Right kidney (tissue), 1 donor: ENCODE measurements at regions not wholly inside any gene's neighbourhood (a gene's known extent, or its start where the extent isn't known, plus 50 kb on each side); places are given as distances from the start of the nearest gene placed in this dataset.

Experiments used
- DNase-seq: peaks from one replicate; pipeline ENCODE4 v3.0.0-alpha.2; 2016

DNA sequence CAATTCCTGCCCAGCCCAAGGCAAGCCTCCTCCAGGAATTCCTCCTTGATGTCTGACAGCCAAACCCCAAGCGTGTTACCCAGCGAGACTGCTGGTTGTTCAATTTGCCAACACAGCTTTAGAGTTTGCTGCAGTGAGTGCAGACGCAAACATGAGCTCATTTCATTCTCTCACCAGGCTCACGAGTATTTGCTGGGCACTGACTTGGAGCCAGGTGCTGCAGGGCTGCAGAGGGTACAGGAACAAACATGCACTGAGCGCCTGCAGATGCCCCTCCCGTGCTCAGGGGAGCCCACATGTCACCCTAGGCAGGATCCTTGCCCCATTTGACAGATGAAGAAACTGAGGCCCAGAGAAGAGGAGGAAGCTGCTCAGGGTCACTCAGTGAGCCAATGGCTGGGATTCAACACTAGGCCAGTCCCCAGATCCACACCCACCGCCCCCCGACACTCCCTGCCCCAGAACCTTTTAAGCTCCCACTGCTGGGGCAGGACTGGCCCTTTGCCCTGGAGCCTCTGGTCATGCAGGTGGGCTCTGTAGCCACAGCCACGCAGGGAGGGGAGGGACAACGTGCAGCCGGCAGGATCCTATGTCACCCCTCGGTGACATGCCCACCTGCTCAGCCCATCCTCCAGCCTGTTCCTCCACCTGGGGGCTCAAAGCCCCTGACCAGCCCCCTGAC is 363.7 kb downstream of the MATN1 start:
- no peak for DNase-seq

DNA sequence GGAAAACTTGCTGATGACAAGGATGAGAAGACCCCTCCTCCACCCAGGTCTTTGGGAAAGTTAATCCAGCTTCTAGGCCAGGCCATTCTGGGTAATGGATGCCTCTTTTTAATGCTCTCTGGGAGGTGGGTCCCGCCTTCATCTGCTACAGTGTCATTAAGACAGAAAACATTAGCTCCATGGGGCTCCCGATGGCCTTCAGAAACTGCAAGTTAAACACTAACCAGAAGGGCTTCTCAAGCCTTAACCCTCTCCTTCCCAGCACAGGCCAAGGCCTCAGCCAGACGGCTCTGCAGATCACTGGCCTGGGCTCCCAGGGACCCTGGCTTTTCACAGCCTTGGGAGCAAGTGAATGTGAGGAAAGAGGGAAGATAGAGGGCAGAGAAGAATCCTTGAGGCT is 364.9 kb downstream of the MATN1 start:
- no peak for DNase-seq

DNA sequence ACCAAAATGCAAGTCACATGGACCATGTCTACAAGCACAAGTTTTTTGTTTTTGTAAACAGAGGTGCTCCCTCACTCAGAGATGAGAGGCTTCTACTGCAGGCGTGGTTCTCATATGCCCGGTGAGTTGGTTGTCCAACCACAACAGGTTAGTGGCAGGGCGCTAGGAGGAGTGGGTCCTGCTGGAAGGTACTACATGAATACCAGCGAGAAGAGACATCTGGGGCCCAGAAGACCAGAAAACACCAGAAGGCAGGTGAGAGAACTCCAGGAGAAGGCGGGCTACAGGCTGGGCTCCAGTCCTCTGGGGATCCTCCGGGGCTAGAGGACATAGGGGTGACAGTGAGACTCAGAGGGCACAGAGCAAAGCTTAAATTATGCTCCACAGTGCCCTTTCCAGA is 366.5 kb downstream of the MATN1 start:
- DNase-seq = no peak

DNA sequence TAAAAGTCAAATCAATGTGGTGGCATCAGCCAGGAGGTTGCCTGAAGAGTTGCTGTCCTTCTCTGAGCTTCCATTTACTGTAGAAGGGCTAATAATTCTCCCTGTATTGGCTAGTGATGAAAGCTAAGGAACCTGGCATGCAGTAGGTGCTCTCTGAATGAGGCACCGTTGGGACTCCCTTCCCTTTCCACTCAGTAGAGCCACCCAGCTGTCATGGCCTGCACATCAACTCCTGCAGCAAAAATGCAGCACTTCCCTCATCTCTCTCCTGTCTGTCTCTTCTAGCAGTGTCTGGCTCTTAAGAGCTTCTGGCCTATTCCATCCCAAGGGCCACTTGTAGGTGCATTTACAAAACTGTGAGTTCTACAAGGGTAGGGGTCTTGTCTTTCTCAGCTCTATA is 369.0 kb downstream of the MATN1 start:
- DNase-seq = no peak

DNA sequence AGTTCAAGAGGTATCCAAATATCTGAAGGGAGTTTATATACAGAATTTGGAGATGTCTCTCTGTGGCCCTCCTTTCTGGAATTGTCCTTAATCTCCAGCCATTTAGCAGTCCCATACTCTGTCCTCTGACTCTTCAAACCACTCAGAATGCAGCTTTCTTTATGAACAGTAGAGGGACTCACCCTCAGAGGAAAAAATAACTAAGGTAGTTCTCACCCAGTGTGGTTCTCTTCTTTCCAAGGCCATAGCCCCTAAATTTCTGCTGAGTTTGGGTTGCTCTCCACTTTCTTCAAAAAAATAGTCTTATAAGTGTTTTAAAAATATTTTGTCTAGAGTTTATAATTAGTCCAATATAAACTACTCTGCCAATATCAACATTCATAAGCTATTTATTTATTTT is 369.7 kb downstream of the MATN1 start:
- no peak for DNase-seq

DNA sequence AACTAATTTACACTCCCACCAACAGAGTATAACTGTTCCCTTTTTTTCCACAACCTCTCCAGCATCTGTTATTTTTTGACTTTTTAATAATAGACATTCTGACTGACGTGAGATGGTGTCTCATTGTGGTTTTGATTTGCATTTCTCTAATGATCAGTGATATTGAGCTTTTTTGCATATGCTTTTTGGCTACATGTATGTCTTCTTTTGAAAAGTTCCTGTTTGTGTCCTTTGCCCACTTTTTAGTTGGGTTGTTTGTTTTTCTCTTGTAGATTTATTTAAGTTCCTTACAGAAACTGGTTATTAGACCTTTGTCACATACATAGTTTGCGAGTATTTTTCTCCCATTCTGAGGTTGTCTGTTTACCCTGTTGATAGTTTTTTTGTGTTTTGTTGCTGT is 375.2 kb downstream of the MATN1 start:
- no peak for DNase-seq

DNA sequence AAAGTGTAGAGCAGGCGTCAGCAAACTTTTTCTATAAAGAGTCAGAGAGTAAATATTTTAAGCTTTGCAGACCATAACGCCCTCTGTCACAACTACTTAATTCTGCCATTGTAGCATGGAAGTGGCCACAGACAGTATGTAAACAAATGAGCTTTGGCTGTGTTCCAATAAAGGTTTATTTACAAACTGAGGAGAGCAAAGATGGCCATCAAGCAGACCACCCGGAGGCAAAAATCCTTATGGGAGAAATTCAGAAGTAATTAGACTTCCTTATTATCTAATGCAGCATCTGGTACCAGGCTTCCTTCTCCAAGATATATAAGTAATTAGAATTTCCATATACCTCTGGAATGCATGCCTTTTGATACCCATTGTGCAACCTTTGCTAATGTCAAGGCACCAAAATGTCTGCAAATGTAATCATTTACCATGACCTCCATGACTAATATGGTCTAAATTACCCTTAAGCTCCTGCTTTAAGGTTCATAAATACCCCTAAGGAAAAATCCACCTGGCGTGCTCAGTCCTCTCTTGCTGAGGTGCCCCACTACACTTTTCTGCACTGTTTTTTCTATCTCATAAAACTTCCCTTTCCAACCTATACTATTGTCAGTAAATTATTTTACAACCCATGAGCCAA is 377.8 kb downstream of the MATN1 start:
- DNase-seq = no peak

DNA sequence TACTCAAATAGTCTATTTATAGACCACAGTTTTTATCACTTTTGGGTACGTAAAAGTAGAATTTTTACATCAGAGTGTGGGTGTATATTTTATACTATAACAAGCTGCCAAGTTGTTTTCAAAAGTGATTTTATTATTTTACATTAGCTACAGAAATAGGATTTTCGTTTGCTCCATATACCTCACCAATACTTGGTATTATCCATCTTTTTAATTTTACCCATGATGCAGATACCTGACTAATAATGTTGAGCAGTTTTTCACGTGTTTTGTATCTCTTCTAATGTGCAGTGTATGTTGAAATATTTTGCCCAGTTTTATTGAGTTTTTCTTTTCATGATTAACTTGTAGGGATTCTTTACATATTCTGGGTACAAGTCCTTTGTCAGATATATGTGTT is 379.8 kb downstream of the MATN1 start:
- DNase-seq = no peak

DNA sequence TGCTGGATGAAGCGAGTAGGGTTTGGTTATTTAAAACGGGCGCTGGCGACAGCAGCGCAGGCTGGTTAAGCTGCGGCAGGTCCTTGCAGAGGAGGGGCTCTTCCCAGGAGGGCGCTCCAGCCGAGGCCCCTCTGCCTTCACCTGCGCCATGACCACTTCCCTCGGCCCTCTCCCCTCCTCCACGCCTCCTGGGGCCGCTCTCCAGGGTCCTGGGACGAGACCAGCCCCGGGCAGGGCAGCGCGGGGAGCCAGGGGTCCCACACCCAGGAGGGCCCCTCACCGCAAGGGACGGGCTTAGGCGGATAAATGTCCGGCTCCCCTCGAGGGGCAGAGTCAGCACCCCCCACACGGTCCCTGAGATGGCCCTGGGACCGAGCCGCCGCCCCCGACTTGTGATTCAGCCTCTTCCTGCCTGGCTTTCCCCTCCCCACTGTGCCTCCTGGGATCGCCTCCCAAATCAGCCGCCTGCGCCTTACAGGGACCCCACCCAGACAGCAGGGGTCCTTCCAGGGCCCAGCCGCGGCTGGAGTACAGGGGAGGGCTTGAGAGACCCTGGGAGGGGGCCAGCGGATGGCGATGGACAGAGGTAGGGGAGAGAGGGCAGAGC is 380.7 kb downstream of the MATN1 start:
- no peak for DNase-seq

DNA sequence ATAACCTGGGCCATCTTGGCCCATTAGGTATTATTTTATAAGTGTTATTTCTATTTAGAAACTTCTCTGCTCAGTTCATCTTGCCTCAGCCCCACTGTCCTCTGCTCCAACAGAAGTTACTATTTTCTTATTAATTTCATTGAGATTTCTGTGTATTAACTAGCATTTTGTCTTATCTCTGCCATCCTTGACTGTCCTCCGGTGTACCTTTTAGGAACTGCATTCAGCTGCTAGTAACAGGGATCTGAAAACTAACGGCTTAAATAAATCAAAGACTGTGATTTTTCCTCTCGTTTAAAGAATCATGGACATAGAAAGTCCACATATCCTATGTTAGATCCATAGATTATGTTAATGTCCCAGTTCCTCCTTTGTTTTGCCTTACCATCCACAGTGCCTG is 382.5 kb downstream of the MATN1 start:
- no peak for DNase-seq

DNA sequence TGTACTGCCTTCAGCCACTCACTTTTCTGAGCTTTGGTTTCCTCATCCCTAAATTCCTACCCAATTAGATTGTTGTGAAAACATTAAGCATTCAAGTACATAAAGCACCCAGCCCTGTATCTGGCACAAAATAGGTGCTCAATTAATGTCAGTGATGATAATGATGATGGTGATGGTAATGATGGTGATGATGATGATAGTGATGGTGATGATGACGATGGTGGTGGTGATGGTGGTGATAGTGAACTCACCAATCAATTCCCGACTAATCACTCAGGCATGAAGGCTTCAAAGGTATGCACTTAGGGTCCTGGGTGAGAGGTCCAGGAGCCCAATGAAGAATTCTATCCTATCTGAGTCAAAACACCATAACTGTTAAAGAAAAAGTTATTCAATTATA is 383.5 kb downstream of the MATN1 start:
- no peak for DNase-seq

DNA sequence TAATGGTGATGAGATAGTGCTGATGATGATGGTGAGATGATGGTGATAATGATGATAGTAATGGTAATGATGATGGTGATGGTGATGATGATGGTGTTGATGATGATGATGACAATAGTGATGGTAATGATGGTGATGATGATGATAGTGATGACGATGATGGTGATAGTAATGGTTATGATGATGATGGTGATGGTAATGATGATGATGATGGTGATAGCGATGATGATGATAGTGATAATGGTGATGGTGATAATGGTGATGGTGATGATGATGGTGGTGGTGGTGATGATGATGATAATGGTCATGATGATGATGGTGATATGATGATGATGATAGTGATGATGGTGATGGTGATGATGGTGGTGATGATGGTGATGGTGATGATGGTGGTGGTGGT is 384.6 kb downstream of the MATN1 start:
- no peak for DNase-seq

DNA sequence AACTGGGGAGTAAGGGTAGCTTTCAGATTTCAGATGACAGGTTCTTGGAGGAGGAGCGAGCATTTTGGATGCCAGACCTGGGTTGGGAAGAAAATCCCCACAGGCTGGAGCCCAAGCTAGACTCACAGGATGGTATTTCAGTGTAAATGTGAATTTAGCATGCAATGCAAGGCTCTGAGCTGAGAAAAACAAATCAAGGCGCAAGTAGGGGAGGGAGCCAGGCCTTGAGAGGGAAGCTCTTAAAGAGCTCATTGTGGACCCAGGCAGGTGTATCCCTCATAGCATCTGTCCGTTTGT is 386.1 kb downstream of the MATN1 start:
- DNase-seq = no peak

DNA sequence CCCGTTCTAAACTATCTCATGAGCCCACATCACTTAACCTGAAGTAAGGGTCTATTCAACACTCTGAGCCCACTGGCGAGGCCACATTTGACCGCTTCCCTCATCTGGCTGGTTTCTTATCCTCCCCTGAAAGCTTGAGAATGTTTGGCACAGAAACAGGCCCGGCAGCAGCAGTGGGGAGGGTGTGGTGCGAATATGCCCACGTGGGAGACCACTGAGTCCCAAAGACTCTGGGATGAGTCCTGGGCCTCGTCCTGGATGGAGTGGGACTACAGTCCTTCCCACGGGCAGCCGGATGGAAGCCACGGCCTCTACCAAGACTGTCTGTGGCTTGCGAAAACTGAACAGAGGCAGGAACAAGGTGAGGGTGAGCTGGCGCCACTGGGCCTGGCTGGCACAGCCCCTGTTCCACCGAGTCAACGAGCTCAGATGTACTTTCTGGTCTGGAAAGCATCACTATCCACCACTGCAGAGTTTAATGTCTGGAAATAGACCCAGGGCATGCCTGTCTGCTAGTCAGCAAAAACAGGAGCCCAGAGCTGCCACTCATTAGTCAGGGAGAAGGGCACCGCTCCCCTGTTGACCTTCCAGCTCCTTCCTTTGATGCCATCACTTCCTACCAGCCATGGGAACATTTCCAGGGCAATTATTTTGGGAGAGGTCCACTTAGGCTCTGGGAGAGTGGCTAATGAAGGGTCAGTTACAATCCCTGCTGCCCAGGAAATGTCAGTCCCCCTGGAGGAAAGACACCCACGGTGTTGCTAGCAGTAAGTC is 386.6 kb downstream of the MATN1 start:
- DNase-seq = no peak

DNA sequence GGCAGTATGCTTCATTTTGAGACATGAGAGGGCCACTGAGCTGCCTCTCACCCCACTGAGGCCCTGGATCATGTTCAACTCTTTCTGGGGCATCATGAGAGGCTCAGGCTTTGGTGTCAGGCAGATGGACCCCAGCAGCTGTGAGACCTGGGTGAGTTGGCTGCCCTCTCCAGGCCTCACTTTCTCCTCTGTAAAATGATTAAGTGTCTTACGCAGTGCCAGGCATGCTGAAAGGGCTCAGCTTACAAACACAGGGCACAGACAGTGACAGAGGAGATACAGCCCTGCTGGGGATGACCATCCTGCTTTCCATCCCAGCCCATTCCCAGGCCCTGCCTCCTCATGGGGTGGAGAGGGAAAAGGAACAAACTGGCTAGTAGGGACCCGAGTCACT is 387.4 kb downstream of the MATN1 start:
- DNase-seq = no peak

DNA sequence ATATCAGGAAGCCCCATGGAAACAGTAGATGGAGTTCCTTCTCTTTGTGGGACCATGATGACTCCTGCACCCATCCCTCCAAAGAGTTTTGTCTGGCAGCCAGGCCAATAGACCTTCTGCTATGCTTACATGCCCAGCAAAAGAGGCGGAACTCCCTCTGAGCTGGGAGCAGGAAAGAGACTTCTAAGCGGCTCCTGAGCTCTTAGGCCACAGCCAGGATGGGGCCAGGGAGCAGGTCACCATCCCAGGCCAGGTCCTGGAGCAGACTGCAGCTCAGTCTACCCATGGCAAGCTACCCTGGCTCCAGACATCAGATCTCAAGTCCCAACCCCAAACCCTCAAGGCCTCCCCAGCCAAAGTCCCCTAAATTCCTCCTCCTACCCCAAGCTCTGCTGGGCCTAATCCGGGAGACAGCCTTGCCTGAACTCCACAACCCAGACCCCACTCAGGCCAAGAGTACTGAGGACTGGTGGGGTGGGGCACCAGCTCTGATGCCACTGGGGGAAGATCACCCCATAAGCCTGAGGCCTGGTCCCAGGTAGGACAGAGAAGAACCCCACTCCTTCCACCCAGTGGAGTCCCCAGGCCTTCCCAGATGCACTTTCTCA is 387.9 kb downstream of the MATN1 start:
- DNase-seq = no peak

DNA sequence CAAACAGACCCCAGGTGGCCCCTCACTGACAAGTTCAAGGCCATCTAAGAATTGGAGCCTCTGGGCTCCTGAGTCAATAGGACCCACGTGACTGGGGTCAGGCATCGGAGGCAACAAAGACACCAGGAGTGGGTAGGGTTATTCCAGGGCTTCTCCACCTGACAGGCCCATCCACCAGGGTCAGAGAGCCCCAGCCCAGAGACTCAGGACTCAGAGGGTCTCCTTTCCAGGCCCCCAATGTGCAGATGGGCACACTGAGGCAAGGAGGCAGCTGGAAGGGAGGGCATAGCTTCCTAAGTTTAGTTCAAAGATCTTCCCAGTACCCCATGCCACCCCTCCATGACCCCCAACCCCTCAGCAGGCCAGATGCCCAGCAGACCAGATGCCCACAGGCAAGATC is 388.6 kb downstream of the MATN1 start:
- no peak for DNase-seq

DNA sequence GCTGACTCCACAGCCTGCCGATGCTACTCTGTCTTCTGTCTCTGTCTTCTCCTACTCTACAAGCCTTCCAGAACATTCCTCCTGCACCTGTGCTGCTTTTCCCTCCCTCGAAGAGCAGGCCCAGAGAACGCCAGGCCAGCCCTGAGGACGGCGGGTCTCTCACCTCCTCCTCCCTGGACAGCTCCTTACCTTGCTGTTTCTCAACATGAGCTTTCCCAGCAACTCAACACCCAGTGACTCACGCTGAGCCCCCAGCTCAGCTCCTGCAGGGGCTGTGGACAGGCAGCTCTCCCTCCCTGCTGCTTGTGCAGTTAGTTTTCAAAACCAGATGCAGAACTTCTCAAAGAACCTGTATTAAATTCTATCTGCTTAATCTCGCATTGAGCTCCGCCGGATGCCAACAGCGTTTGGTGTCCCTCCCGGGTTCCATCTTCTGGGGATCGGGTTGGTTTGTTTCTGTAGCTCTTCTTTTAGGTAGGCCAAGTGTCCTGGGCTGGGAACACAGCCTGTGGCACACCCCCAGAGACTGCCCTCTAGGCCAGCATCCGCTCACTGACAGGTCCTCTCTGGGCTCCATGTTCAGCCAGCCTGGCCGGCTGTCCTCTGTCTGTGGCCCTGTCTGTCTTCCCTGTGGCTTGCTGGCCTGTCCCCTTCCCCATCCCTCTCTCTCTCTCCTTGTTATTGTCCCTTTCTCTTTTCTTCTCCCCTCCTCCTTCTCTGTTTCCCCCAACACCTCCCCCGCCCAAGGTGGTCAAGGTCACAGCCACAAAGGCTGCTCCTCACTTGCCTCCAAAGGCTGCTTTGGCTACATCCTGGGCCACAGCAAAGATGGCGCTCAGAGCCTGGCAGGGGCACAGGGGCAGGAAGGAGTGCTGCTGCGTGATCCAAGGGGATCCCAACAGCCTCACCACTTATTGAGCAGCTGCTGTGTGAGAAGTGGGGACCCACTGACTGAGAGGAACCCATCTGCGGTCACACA is 391.0 kb downstream of the MATN1 start:
- DNase-seq = no peak

DNA sequence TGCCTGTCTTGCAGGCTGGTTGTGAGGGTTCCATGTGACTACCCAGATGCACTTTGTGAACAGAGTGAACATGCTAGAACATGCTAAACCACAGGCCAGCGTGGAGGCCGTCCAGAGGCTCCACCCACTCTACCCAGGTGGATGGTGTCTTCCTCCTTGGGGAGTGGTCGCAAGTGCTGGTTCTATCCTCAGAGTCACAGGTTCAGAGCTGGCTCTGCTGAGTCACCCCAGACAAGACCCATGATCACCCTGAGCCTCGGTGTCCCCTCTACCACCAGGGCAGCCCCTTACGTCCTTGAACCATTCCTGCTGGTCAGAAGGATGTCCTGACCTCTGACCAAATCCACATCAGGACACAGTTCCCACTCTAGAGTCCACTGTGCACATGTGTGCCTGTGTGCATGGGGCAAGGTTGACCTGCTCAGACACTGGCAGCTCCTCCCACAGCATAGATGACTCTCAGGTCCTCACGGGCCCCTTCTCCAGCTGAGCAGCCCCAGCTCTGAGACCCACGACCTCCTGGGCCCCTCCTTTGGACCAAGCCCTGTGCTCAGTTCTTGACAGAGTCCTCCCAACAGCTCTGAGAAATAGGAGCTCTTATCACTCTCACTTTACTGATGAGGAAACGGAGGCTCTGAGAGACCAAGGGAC is 391.8 kb downstream of the MATN1 start:
- DNase-seq = no peak

DNA sequence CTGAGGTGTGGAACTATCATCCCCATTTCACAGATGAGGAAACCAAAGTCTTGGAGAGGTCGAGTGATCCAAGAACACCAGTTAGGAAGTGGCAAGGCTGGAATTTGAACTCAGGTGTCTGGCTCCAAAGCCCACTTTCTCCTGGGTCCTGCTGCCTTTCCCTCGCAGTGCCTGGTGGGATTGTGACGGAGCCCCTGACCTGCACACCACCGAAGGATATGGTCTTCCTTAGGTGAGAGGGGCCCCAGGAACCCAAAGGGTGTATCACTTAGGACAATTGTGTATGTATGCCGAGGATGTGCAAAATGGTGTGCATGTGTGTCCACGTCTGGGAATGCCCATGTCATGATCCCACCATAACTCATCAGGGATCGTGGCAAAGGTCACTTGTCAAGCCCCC is 392.7 kb downstream of the MATN1 start:
- DNase-seq = no peak

DNA sequence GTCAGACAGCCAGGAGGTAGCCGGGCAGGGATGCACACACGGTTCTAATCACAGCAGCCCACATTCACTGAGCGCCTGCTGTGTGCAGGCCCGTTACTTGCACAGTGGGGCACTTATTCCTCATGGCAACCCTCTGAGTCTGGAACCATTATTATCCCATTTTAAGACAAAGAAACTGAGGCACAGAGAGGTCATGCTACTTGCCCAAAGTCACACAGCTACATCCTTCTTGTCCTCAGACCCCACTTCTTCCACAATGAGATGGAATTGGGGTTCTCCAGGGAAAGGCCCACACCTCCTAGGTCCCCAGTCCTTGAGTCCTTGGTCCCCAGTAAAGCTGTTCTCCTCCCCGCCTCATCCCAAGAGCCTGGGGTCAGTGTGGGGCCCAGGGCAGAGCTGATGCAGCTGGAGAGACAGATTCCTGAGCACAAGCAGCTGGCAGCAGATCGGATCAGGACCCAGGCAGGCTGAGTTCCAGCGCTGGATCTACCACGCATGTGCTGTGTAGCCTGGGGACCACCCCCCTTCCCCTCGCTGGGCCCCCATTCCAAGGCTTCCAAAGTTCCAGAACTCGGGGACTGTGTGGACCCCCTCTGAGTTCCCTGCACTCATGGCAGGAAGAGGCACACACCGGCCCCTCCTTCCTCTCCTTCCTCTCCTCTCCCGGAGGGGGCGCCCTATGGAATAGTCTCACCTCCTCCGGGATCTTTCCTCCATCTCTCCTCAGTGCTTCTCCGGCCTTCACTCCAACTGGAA is 393.4 kb downstream of the MATN1 start:
- no peak for DNase-seq
